GM12878 (cell line): ENCODE measurements at regions not wholly inside any gene's neighbourhood (a gene's known extent, or its start where the extent isn't known, plus 50 kb on each side); places are given as distances from the start of the nearest gene placed in this dataset.

Experiments used
- ATAC-seq: fragments of 200-7000 bp; cut with Tn5 transposase; 3 replicates; pipeline ENCODE4 v1.9.1; 2020; ENCODE audit warnings: mild to moderate bottlenecking, moderate library complexity
- BruUV-seq: library from RNA; stranded (reverse); fragments of 400-500 nt; replicated peaks from 2 replicates; lab custom pipeline; 2021; lab: Mats Ljungman, UMichigan
- CTCF ChIA-PET: fragments of 300-600 bp; sonication (Branson Sonifier 250); formaldehyde crosslinking; extraction: SDS; loops from one replicate; lab custom pipeline; 2021; ENCODE audit warnings: inconsistent platforms; lab: Yijun Ruan, JAX
- POLR2A ChIA-PET: fragments of 350-600 bp; formaldehyde crosslinking; extraction: SDS; loops from one replicate; lab custom pipeline; 2021; ENCODE audit warnings: inconsistent platforms; lab: Charles Lee
- RAD21 ChIA-PET: fragments of 300-600 bp; sonication (Branson Sonifier 250); formaldehyde crosslinking; loops from one replicate; lab custom pipeline; 2023; ENCODE audit warnings: antibody characterized with exemption; ENCODE audit not compliant: unreplicated experiment; lab: Charles Lee
- SMC1A ChIA-PET: fragments of 300-600 bp; sonication (Branson Sonifier 250); formaldehyde crosslinking; loops from one replicate; lab custom pipeline; 2023; ENCODE audit not compliant: unreplicated experiment, uncharacterized antibody; lab: Charles Lee
- DNase-seq: peaks from one replicate; pipeline ENCODE4 v3.0.0-alpha.2; 2011; ENCODE audit warnings: low read depth, low spot score
- FAIRE-seq: peaks from 3 replicates; lab custom pipeline; 2011; peaks lifted over from hg19 to GRCh38; lab: Jason Lieb, UNC
- H2AFZ ChIP-seq: 2 replicates; pipeline ENCODE4 v1.6.0; 2011; ENCODE audit warnings: low read depth, low read length, control low read depth; ENCODE audit not compliant: control insufficient read depth
- H3K27ac ChIP-seq: 2 replicates; pipeline ENCODE4 v1.5.1; 2011; ENCODE audit warnings: control low read depth; ENCODE audit not compliant: control insufficient read depth, insufficient read depth
- H3K27me3 ChIP-seq, 2 experiments: replicated peaks in 1 of 2; 2 replicates each; pipeline versions ENCODE4 v1.6.0 to v1.6.1; 2011; ENCODE audit warnings: low read length in 1 of 2; ENCODE audit not compliant: control insufficient read depth in 2 of 2, insufficient read depth in 2 of 2
- H3K36me3 ChIP-seq, 2 experiments: 2 replicates each; pipeline ENCODE4 v1.5.1; 2011; ENCODE audit warnings: low read length in 1 of 2; ENCODE audit not compliant: control insufficient read depth in 2 of 2, insufficient read depth in 2 of 2
- H3K4me1 ChIP-seq: 2 replicates; pipeline ENCODE4 v1.6.1; 2011; ENCODE audit warnings: mild to moderate bottlenecking, low read length, moderate library complexity, mixed read lengths; ENCODE audit not compliant: control insufficient read depth, insufficient read depth
- H3K4me2 ChIP-seq: 2 replicates; pipeline ENCODE4 v1.6.0; 2011; ENCODE audit warnings: control low read depth; ENCODE audit not compliant: control insufficient read depth, insufficient read depth
- H3K4me3 ChIP-seq: fragments of 200-600 bp; sonication (generic); 2 replicates; pipeline ENCODE4 v1.5.1; 2016
- H3K79me2 ChIP-seq: 2 replicates; pipeline ENCODE4 v1.6.0; 2011; ENCODE audit warnings: low read length; ENCODE audit not compliant: control insufficient read depth, insufficient read depth
- H3K9ac ChIP-seq: 2 replicates; pipeline ENCODE4 v1.8.0; 2011; ENCODE audit warnings: low read length, control low read depth, mixed read lengths; ENCODE audit not compliant: control insufficient read depth, insufficient read depth
- H3K9me3 ChIP-seq: replicated peaks from 3 replicates; pipeline ENCODE4 v1.5.1; 2011; ENCODE audit warnings: mild to moderate bottlenecking, low read length; ENCODE audit not compliant: control insufficient read depth, insufficient read depth
- H4K20me1 ChIP-seq: 2 replicates; pipeline ENCODE4 v1.6.0; 2011; ENCODE audit not compliant: control insufficient read depth, insufficient read depth
- CBX3 ChIP-seq: fragments of 200-600 bp; sonication (generic); IDR thresholded peaks from 2 replicates; pipeline ENCODE4 v1.6.1; 2016; ENCODE audit warnings: low read depth, borderline replicate concordance
- CREB1 ChIP-seq: IDR thresholded peaks from 2 replicates; pipeline ENCODE4 v1.6.1; 2012; ENCODE audit warnings: low read depth, mild to moderate bottlenecking, inconsistent platforms
- CREM ChIP-seq: IDR thresholded peaks from 2 replicates; pipeline ENCODE4 v1.6.1; 2014; ENCODE audit warnings: antibody characterized with exemption, low read depth
- FOXM1 ChIP-seq: IDR thresholded peaks from 2 replicates; pipeline ENCODE4 v1.6.1; 2012; ENCODE audit warnings: low read depth, mild to moderate bottlenecking, inconsistent platforms, low read length, moderate library complexity
- GABPA ChIP-seq: IDR thresholded peaks from 2 replicates; pipeline ENCODE4 v1.6.1; 2014; ENCODE audit warnings: antibody characterized with exemption, low read depth, mild to moderate bottlenecking, inconsistent platforms
- HDAC6 ChIP-seq: fragments of 200-600 bp; sonication (generic); IDR thresholded peaks from one replicate; pipeline ENCODE4 v1.8.0; 2017; ENCODE audit warnings: antibody characterized with exemption; ENCODE audit not compliant: unreplicated experiment
- KDM1A ChIP-seq: fragments of 200-600 bp; sonication (generic); IDR thresholded peaks from 2 replicates; pipeline ENCODE4 v1.6.1; 2016; ENCODE audit warnings: borderline replicate concordance
- MTA3 ChIP-seq: IDR thresholded peaks from 2 replicates; pipeline ENCODE4 v1.6.1; 2012; ENCODE audit warnings: low read length, inconsistent platforms, borderline replicate concordance
- RAD51 ChIP-seq: fragments of 450-650 bp; IDR thresholded peaks from 2 replicates; pipeline ENCODE4 v1.6.1; 2016; ENCODE audit warnings: moderate library complexity, mild to moderate bottlenecking, inconsistent platforms
- RBBP5 ChIP-seq: fragments of 200-600 bp; sonication (generic); conservative IDR thresholded peaks from 2 replicates; pipeline ENCODE4 v1.6.1; 2016
- SMC3 ChIP-seq: IDR thresholded peaks from 2 replicates; pipeline ENCODE4 v1.6.1; 2011; ENCODE audit warnings: low read length, improper control_type of control experiment, borderline replicate concordance
- SRF ChIP-seq, 2 experiments: IDR thresholded peaks; 2 replicates each; pipeline ENCODE4 v1.6.1; 2011; ENCODE audit warnings: low read depth in 2 of 2, low read length in 2 of 2, mild to moderate bottlenecking in 1 of 2, moderate library complexity in 1 of 2
- TAF1 ChIP-seq: IDR thresholded peaks from 2 replicates; pipeline ENCODE4 v1.6.1; 2011; ENCODE audit warnings: mild to moderate bottlenecking, low read depth, low read length, borderline replicate concordance
- WGBS: methylation state at CpG from one replicate; pipeline ENCODE4 v1.1.6; 2016; ENCODE audit warnings: low lambda C conversion rate; ENCODE audit not compliant: insufficient replicate concordance, insufficient coverage; ENCODE audit errors: missing lambda C conversion rate; 5-methylcytosine and 5-hydroxymethylcytosine counted together
- in situ Hi-C: fragments of 300-500 bp; cut with MboI; formaldehyde crosslinking; loops from 9 replicates; pipeline ENCODE4 v1.14.3; 2018; ENCODE audit warnings: mixed read lengths
- intact Hi-C: fragments of 100-400 bp; cut with micrococcal nuclease; formaldehyde crosslinking; loops from one replicate; pipeline ENCODE4 v1.14.2; 2022; ENCODE audit not compliant: unreplicated experiment
- TF ChIP-seq, protein P1 (sequence below): fragments of 450-650 bp; IDR thresholded peaks from 2 replicates; pipeline ENCODE4 v1.6.1; 2016; ENCODE audit warnings: mild to moderate bottlenecking, moderate library complexity, borderline replicate concordance
- TF ChIP-seq, protein P2 (sequence below): IDR thresholded peaks from 2 replicates; pipeline ENCODE4 v1.6.1; 2012; ENCODE audit warnings: low read depth, low read length, improper control_type of control experiment

DNA sequence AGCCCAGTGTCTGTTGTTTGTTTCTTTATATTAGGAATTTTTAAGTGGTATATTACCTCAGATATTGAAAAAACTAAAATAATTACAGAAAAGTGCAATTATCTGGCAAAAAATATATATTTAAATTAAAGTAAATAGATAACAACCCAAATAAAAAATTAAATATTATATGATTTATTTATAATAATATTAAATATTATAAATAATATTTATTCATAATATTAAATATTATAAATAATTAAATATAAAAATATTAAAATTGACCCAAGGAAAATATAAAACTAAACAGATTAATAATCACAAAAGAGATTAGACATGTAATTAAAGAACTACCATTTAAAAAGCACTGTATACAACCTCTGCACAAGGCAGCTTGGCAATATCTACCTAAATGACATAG lies 331.9 kb upstream of the POGK start (continued):
- TF ChIP-seq, protein P1, sequence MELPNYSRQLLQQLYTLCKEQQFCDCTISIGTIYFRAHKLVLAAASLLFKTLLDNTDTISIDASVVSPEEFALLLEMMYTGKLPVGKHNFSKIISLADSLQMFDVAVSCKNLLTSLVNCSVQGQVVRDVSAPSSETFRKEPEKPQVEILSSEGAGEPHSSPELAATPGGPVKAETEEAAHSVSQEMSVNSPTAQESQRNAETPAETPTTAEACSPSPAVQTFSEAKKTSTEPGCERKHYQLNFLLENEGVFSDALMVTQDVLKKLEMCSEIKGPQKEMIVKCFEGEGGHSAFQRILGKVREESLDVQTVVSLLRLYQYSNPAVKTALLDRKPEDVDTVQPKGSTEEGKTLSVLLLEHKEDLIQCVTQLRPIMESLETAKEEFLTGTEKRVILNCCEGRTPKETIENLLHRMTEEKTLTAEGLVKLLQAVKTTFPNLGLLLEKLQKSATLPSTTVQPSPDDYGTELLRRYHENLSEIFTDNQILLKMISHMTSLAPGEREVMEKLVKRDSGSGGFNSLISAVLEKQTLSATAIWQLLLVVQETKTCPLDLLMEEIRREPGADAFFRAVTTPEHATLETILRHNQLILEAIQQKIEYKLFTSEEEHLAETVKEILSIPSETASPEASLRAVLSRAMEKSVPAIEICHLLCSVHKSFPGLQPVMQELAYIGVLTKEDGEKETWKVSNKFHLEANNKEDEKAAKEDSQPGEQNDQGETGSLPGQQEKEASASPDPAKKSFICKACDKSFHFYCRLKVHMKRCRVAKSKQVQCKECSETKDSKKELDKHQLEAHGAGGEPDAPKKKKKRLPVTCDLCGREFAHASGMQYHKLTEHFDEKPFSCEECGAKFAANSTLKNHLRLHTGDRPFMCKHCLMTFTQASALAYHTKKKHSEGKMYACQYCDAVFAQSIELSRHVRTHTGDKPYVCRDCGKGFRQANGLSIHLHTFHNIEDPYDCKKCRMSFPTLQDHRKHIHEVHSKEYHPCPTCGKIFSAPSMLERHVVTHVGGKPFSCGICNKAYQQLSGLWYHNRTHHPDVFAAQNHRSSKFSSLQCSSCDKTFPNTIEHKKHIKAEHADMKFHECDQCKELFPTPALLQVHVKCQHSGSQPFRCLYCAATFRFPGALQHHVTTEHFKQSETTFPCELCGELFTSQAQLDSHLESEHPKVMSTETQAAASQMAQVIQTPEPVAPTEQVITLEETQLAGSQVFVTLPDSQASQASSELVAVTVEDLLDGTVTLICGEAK: no peak
- TF ChIP-seq CBX3 (no peak), RAD51 (no peak), MTA3 (no peak), TAF1 (no peak), GABPA (no peak), CREB1 (no peak)

DNA sequence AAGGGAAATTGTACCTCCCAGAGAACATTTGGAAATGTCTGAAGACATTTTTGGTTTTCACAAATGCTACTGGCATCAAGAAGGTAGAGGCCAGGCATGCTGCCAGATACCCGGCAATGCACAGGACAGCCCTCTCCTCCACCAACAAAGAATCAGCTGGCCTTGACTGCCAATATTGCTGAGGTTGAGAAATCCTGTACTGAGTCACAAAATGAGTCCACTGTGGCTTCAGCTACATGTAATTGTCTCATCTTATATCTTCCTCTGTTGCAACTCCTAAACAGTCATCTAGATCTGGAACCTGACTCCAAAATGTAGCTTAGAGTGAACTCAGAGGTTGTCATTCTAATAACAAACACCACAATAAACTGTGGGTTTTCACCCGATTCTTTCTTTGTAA lies 327.5 kb upstream of the POGK start:
- Histone ChIP-seq H3K27me3 (no peaks in the 10 kb centered on the region), H3K27ac (no peak overlapping the region), H3K9me3 (no peaks in the 10 kb centered on the region), H2AFZ (no peak overlapping the region), H3K36me3 (no peaks in the 10 kb centered on the region), H3K79me2 (no peaks in the 10 kb centered on the region), H3K4me1 (no peaks in the 10 kb centered on the region), H3K4me3 (no peak overlapping the region), H3K9ac (no peak overlapping the region), H4K20me1 (no peaks in the 10 kb centered on the region), H3K4me2 (no peak overlapping the region)
- no peak for FAIRE-seq
- ChIA-PET POLR2A (no interaction called here), SMC1A (no interaction called here), CTCF (no interaction called here), RAD21 (no interaction called here)
- TF ChIP-seq SMC3 (no peak), GABPA (no peak), RBBP5 (no peak), CREM (no peak), SRF (IDR thresholded peaks at IDR 0.05; ENCODE audit: low read depth in 2 of 2, low read length in 2 of 2) (no peak), FOXM1 (no peak), HDAC6 (no peak), KDM1A (no peak)
- TF ChIP-seq, protein P2, sequence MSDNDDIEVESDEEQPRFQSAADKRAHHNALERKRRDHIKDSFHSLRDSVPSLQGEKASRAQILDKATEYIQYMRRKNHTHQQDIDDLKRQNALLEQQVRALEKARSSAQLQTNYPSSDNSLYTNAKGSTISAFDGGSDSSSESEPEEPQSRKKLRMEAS: no peak
- no peak for DNase-seq
- 61% methylated on average over 2 of the region's 2 CpGs for WGBS
- intact Hi-C loops (no loop called here), in situ Hi-C loops (no loop called here)
- no peak for ATAC-seq
- no TSS peak for BruUV-seq
